Upper lobe of left lung (tissue), 6 donors: ENCODE measurements at regions not wholly inside any gene's neighbourhood (a gene's known extent, or its start where the extent isn't known, plus 50 kb on each side); places are given as distances from the start of the nearest gene placed in this dataset.

Experiments
- ATAC-seq, 2 donors: fragments of 200-7000 bp; cut with Tn5 transposase; one replicate each; pipeline ENCODE4 v1.9.1; 2022; ENCODE audit warnings: mild to moderate bottlenecking in 2 of 2, moderate library complexity in 2 of 2; ENCODE audit not compliant: low FRiP score in 2 of 2
- DNase-seq, 2 donors: peaks; one replicate each; pipeline ENCODE4 v3.0.0-alpha.2; 2019 to 2020
- H3K27ac ChIP-seq, 4 donors: fragments of 200-600 bp; sonication (generic); one replicate each; pipeline ENCODE4 v1.5.1; 2016 to 2019
- H3K27me3 ChIP-seq, 4 donors: fragments of 200-600 bp; sonication (generic); one replicate each; pipeline ENCODE4 v1.5.1; 2017 to 2019
- H3K36me3 ChIP-seq, 4 donors: fragments of 200-600 bp; sonication (generic); one replicate each; pipeline ENCODE4 v1.5.1; 2016 to 2019
- H3K4me1 ChIP-seq, 4 donors: fragments of 200-600 bp; sonication (generic); one replicate each; pipeline ENCODE4 v1.5.1; 2018 to 2019
- H3K4me3 ChIP-seq, 4 donors: fragments of 200-600 bp; sonication (generic); one replicate each; pipeline ENCODE4 v1.5.1; 2017 to 2019; ENCODE audit warnings: mild to moderate bottlenecking in 2 of 4, moderate library complexity in 1 of 4
- H3K9me3 ChIP-seq, 4 donors: fragments of 200-600 bp; sonication (generic); one replicate each; pipeline ENCODE4 v1.5.1; 2018 to 2019
- CTCF ChIP-seq, 6 experiments: fragments of 450-650 bp in 4 of 6; fragments of 200-600 bp in 2 of 6; sonication (generic) in 2 of 6; IDR thresholded peaks; one replicate each; pipeline ENCODE4 v1.5.1; 2016 to 2019; ENCODE audit warnings: antibody characterized with exemption in 6 of 6
- EP300 ChIP-seq, 4 donors: sonication (generic); formaldehyde crosslinking; IDR thresholded peaks; one replicate each; pipeline ENCODE4 v1.5.1; 2017; ENCODE audit warnings: antibody characterized with exemption in 4 of 4, control low read depth in 2 of 4
- POLR2A ChIP-seq, 4 donors: fragments of 450-650 bp; IDR thresholded peaks; one replicate each; pipeline ENCODE4 v1.5.1; 2016 to 2017; ENCODE audit warnings: antibody characterized with exemption in 4 of 4, mild to moderate bottlenecking in 2 of 4
- POLR2AphosphoS5 ChIP-seq, 2 donors: sonication (generic); formaldehyde crosslinking; IDR thresholded peaks; one replicate each; pipeline ENCODE4 v1.5.1; 2017; ENCODE audit warnings: antibody characterized with exemption in 2 of 2
- WGBS, 2 donors: methylation state at CpG; one replicate each; pipeline ENCODE4 v1.1.5; 2017 to 2018; 5-methylcytosine and 5-hydroxymethylcytosine counted together
- donor health status: DM: no; HTN: no; CAD: no; lungs with moderate emphysema.
- donor health status: DM: no; HTN: yes; CAD: no; lungs with severe emphysema.

- no peak overlapping the region for H3K27ac ChIP-seq
- 64 to 71% methylated on average over 3 of the region's 3 CpGs for WGBS, 2 donors
- no peak for ATAC-seq
Observed at GRCh38 chr9:18036422-18037187, 437.3 kb upstream of the ADAMTSL1 start.

GRCh38 chr9:18037981-18038380 is 436.0 kb upstream of the ADAMTSL1 start:
- DNase-seq (no peak), ATAC-seq (no peak)
- Histone ChIP-seq H3K4me3 (no peak overlapping the region), H3K4me1 (no peaks in the 10 kb centered on the region), H3K9me3 (no peaks in the 10 kb centered on the region), H3K36me3 (no peaks in the 10 kb centered on the region), H3K27ac (no peak overlapping the region), H3K27me3 (no peaks in the 10 kb centered on the region)
- 78 to 86% methylated on average over 6 of the region's 6 CpGs for WGBS, 2 donors
- TF ChIP-seq CTCF (IDR thresholded peaks at IDR 0.05) (no peak), EP300 (IDR thresholded peaks at IDR 0.05) (no peak), POLR2A (IDR thresholded peaks at IDR 0.05) (no peak), POLR2AphosphoS5 (IDR thresholded peaks at IDR 0.05) (no peak)

More at GRCh38 chr9:18036422-18037187, 437.3 kb upstream of the ADAMTSL1 start:
- Histone ChIP-seq H3K4me1 (no peaks in the 10 kb centered on the region), H3K9me3 (peaks cover 0 to 12% (median 0%) of the 10 kb centered on the region in 4 donors), H3K27me3 (no peaks in the 10 kb centered on the region), H3K36me3 (no peaks in the 10 kb centered on the region), H3K4me3 (no peak overlapping the region)
- DNase-seq: no peak
- TF ChIP-seq EP300 (IDR thresholded peaks at IDR 0.05): no peak

DNA sequence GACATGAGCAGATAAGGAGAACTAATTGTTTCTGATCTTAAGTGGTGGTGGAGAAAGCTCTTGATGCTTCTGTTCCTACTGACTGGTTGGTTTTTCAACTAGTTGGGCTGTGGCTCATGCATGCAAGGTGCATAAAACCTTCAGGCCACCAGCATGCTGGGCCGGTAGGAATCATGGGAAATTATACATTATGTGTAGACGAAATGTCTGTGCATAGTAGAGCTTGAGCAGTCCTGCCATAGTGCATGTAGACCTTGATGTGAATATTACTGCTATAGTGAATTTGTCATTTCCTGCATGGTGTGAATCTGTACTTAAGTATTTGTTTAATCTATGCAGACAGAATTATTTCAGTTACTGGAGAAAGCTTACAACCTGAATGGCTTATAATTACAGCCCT is 433.6 kb upstream of the ADAMTSL1 start:
- WGBS, 2 donors: 91 to 92% methylated on average over 2 of the region's 2 CpGs
- Histone ChIP-seq H3K36me3 (no peaks in the 10 kb centered on the region), H3K27ac (no peak overlapping the region), H3K9me3 (no peaks in the 10 kb centered on the region), H3K4me1 (no peaks in the 10 kb centered on the region), H3K4me3 (no peak overlapping the region), H3K27me3 (no peaks in the 10 kb centered on the region)
- no peak for TF ChIP-seq CTCF (IDR thresholded peaks at IDR 0.05)
- TF ChIP-seq POLR2A (IDR thresholded peaks at IDR 0.05): no peak
- TF ChIP-seq POLR2AphosphoS5 (IDR thresholded peaks at IDR 0.05): no peak
- TF ChIP-seq EP300 (IDR thresholded peaks at IDR 0.05): no peak
- DNase-seq (no peak), ATAC-seq (no peak)

DNA sequence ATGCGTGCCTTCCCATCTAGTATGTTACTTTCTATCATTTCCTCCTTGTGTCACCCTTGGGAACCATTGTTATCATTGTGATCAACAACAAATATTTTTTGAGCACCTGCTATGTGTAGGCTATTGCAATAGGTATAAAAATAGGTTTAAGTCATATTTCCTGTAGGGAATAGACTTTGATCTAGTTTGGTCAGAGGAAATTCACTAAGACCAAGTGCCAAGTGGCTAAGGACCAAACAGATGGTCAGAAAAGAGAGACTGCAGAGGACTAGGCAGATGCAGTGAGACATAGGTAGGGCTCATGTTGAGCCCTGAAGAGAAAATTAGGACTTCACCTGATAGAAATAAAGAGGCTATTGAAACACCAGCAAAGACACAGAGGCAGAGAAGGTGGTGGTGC is 430.0 kb upstream of the ADAMTSL1 start:
- TF ChIP-seq CTCF (IDR thresholded peaks at IDR 0.05) (no peak), EP300 (IDR thresholded peaks at IDR 0.05) (no peak), POLR2AphosphoS5 (IDR thresholded peaks at IDR 0.05) (no peak), POLR2A (IDR thresholded peaks at IDR 0.05) (no peak)
- no peak overlapping the region for H3K27ac ChIP-seq
- no peak overlapping the region for H3K4me3 ChIP-seq
- H3K9me3 ChIP-seq: no peaks in the 10 kb centered on the region
- no peak for DNase-seq
- H3K4me1 ChIP-seq: no peaks in the 10 kb centered on the region
- WGBS, 2 donors: 81 to 94% methylated on average over 1 of the region's 1 CpG
- H3K27me3 ChIP-seq: no peaks in the 10 kb centered on the region
- no peaks in the 10 kb centered on the region for H3K36me3 ChIP-seq
- no peak for ATAC-seq

GRCh38 chr9:18045326-18045725 is 428.6 kb upstream of the ADAMTSL1 start:
- no peaks in the 10 kb centered on the region for H3K4me1 ChIP-seq
- 85 to 89% methylated on average over 1 of the region's 1 CpG for WGBS, 2 donors

More at GRCh38 chr9:18045326-18045725, 428.6 kb upstream of the ADAMTSL1 start:
- Histone ChIP-seq H3K9me3 (no peaks in the 10 kb centered on the region), H3K27ac (no peak overlapping the region), H3K4me3 (no peak overlapping the region), H3K36me3 (no peaks in the 10 kb centered on the region), H3K27me3 (no peaks in the 10 kb centered on the region)
- DNase-seq (no peak), ATAC-seq (no peak)
- no peak for TF ChIP-seq CTCF (IDR thresholded peaks at IDR 0.05)
- no peak for TF ChIP-seq POLR2A (IDR thresholded peaks at IDR 0.05)
- no peak for TF ChIP-seq POLR2AphosphoS5 (IDR thresholded peaks at IDR 0.05)
- TF ChIP-seq EP300 (IDR thresholded peaks at IDR 0.05): no peak
